ENCODE measurements at regions not wholly inside any gene's neighbourhood (a gene's known extent, or its start where the extent isn't known, plus 50 kb on each side); places are given as distances from the start of the nearest gene placed in this dataset.
"Not testable (repeated sequence)": the region's sequence is repeated elsewhere in the genome, so short reads cannot be mapped to it uniquely, and the experiment has no call there.

- no peak for DNase-seq
These were observed 252.3 kb downstream of the ABCC12 start for GRCh38 chr16:47903470-47903869.

- DNase-seq, result not testable (repeated sequence)
These were observed 258.7 kb downstream of the ABCC12 start for GRCh38 chr16:47897105-47897504.

GRCh38 chr16:47895146-47895545, 260.6 kb downstream of the ABCC12 start:
- no peak for DNase-seq

DNA sequence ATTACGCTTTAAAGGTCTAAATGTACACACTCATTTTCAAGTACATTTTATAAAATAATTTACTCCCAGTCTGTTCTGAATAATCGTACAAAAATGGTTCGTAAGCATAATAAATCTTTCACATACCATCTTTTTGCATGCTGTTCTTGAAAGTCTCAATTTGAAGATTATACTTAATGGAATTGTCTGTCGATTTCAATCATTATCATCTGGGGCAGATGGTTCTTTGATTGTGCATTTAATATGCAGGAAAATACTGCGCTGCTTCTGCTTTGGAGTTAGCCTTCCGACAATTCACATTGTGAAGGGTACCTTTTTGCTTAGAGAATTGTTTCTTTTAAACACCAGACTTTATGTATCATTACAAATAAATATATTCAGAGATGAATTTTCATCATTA, 262.8 kb downstream of the ABCC12 start:
- no peak for DNase-seq

- no peak for DNase-seq
These were observed 267.1 kb downstream of the ABCC12 start for GRCh38 chr16:47888734-47889133.

DNA sequence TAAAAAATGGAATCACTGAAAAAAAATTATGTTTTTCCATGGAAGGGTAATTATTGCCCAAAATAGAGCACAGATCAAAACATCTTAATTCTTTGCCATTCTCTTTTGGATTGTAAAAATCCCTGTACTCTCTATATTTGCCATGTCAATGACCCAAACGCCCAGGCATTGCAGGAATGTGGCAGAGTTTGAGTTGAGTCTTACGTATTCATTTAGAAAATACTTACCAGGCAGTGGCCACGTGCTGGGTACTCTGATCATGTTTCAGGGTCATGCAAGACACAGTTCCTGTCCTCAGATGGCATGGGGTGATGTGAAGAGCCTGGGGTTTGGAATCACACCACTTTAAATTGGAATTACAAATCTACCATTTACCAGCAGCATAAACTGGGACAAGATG, 267.7 kb downstream of the ABCC12 start:
- DNase-seq, result no peak

- no peak for DNase-seq
These were observed 268.3 kb downstream of the ABCC12 start for GRCh38 chr16:47887496-47887895.

- no peak for DNase-seq
These were observed 269.0 kb downstream of the ABCC12 start for GRCh38 chr16:47886631-47887415.

DNA sequence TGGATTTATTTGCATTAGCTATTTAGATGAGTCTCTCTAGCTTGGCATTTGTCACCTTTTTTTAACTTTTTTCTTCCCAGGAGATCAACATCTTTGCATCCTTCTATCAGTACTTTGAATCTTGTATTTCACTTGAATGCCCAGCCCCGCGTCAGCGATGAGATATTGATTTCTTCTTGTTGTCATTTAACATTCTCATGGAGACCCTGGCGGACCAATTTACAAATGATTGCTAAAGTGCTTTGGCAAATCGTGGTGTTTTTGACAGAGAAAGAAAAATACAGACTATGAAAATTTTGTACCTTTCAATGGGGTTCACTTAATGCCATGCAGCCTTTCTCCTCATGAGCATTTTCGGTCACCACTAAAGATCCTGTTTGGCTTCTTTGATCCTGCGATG, 269.7 kb downstream of the ABCC12 start:
- no peak for DNase-seq

DNA sequence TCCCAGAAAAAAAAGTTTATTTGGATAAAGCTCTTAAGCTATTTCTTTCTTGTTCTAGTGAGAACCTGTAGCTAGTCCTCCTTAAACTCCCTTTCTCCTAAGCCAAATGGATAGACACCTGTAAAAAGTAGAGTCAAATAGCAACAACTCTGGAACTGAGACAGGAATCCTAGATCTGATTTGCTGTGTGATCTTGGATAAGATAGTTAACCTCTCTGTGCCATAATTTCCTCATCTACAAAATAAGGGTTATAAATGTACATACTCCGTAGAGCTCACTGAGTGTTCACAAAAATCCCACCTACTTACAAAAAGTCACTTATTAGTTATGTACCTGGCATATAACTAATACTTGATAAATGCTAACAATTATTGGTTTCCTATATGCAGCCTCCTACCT, 270.3 kb downstream of the ABCC12 start:
- no peak for DNase-seq

- DNase-seq, result no peak
These were observed 271.6 kb downstream of the ABCC12 start for GRCh38 chr16:47884116-47884725.

DNA sequence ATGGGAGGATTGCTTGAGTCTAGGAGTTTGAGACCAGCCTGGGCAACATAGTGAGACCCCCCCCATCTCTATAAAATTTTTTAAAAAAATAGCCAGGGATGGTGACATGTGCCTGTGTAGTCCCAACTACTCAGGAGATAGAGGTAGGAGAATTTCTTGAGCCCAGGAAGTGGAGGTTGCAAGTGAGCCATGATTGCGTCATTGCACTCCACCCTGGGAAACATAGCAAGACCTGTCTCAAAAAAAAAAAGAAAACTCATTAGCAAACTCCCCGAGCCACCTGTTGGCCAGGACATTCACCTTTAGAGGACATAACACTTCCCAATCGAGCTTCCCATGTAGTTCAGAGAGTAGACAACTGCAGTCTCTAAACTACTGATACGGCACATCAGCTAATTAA, 274.2 kb downstream of the ABCC12 start:
- no peak for DNase-seq

GRCh38 chr16:47880653-47881052, 275.1 kb downstream of the ABCC12 start:
- DNase-seq, result no peak

DNA sequence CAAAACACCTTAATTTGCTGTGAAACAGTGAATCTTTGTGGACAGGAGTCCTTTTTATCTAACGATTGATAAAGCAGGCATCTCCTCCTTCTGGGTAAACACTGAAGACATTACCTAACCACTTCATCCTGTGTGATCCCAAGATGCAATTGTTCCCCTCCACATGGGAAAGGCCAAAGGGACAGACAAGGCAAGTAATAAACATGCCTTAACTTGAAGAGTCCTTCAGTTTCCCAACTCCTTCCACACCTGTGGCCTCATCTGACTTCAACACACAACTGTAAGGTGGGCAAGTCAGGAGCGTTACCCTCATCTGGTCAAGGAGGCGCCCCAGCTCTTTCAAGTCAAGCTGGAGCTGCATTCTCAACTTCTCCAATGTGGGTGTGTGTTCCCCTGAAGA, 278.6 kb downstream of the ABCC12 start:
- no peak for DNase-seq

DNA sequence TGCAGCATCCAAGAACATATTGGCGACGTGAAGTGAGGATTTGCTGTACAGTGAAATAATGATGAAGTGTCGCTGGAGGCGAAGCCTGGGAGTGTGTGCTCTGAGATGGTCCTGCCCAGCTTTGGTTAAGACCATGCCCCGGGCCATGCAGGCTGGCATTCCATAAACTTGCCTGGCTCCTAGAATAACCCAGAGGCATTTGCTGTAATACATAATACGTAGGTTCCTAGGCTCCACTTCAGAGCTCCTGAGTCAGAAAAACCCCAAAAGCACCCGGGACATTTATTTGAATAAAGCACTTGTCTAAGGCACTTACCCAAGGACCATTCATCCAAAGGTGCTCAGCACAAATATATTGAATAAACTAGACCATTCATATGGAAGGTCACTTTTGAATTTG, 279.3 kb downstream of the ABCC12 start:
- no peak for DNase-seq

- no peak for DNase-seq
These were observed 282.4 kb downstream of the ABCC12 start for GRCh38 chr16:47873434-47873833.

DNA sequence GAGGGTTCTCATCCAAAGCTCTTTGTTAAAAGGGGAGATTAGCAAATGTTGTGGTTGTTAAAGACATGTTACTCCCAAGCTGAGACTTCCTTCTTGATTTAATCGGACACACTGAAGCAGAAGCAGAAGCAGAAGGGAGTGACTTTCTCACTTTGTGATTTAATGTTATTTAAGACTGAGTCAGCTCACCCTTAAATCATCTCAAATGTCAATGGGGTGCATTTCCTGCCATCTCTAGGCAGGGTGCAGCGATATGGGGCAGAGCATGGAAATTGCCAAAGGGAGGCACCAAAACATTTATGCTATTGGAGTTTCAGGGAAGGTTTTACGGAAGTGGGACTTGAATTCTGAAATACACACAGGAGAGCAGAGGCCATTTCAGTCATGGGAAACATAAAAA, 283.6 kb downstream of the ABCC12 start:
- DNase-seq, result no peak

DNA sequence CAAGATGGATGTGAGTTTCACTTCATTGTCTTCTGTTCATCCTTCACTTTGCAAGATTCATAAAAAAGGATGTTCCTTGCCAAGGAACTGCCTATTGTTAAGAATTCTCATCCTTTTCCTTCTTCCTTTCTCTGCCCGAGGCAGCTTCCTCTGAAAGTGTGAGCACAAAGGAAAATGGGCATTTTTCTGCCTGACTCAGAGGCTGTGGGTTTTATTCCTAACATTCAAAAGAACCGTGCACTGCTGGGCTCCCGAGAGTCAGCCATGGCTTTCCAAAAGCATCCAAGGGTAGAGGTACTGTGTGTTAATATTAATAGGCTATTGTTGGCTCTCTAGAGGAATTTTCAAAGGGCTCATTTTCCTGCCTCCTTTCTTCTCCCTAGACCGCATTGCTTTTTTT, 289.4 kb downstream of the ABCC12 start:
- no peak for DNase-seq

DNA sequence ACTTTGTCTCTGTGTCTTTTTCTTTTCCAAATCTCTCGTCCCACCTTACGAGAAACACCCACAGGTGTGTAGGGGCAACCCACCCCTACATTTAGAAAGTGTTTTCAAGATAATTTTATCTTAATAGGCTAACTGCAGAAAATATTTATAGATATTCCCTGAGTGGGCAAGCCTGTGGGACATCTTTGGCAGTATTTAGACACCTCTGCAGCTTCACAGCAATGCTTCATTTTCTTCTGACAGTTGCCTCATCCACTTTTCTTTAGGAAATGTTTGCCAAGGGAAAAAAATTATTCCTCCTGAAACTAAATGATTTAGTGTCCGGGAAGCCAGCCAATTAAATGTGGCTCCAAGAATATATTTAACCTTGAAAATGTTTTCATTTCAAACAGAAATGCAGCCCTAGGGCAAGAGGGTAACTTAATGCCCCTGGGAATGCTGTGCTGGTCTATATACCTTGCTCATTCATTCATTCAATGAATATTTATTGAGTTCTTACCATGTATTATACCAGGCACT, 290.4 kb downstream of the ABCC12 start:
- no peak for DNase-seq

DNA sequence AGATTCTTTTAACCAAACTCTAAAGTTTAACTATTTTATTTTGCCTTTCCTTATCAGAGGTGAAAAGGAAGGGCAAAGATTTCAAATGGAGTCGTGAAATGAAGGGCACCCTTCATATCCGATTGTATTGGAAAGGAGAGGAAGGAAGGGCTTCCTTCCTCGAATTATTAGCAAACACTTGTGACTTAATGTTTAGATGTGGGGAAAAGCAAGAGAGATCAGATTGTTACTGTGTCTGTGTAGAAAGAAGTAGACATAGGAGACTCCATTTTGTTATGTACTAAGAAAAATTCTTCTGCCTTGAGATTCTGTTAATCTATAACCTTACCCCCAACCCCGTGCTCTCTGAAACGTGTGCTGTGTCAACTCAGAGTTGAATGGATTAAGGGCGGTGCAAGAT, 291.5 kb downstream of the ABCC12 start:
- DNase-seq, result not testable (repeated sequence)

- no peak for DNase-seq
These were observed 293.8 kb downstream of the ABCC12 start for GRCh38 chr16:47861999-47862398.

DNA sequence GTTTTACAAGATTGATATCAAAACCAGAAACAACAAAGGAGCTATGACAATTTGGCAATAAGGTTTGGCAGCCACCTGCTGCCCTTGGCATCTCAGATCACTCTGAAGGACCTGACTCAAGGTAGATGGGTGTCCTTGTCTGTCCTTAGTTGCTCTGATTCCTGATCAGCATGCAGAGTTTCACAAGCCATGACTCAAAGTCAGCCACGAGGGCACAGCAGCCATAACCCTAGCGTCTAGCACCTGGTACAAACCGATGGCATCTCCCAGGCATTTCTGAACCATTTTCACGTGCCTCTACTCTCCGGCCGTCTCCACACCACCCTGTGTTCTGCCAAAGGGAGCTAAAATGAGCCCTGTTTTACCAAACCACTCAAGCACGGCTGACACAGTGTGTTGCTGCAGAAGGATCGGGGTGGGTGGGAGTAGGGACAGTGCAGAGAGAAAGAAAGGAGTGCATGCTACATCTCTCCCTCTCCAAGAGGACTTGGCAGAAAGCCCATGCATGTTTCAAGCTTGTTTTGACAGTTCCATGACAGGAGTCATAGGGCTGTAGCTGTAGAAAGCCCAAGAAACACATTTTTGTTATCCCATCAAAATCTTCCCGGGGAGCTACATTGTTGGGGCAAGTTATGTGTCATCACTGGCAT, 297.3 kb downstream of the ABCC12 start:
- no peak for DNase-seq

DNA sequence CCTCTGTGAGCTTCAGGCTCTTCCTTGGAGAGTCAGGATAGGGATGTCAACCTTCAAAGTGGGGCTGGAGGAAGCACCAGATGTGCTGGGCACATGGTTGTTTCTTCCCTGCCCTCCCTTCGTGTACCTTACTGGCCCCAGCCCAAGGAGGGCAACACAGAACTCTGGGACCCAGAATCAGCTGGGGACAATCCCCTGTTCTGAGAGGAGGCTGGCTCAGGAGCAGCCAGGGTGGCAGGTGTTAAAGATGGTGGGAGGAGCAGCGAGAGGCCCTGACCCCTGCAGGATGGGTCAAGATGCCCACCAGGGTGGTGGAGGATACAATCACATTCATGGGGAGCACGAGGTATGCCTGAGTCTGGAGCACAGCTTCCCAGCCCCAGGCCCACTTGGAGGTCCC, 300.4 kb downstream of the ABCC12 start:
- no peak for DNase-seq

DNA sequence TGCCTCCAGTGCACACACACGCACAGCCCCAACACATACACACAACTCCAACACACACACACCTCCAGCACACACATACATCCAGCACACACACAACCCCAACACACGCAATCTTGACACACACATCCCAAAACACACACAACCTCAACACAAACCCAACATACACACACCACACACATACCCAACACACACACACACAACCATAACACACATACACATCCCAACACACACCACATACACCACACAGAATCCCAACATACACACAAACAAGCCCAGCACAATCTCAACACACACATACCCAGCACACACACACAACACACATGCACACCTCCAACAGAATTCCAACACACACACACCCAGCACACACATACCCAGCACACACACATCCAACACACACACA, 301.1 kb downstream of the ABCC12 start:
- DNase-seq, result no peak

All from CD4-positive, alpha-beta T cell treated with Interleukin-4 for 1 hour (primary cell).